Fibroblast of skin of left biceps (primary cell): ENCODE measurements at regions not wholly inside any gene's neighbourhood (a gene's known extent, or its start where the extent isn't known, plus 50 kb on each side); places are given as distances from the start of the nearest gene placed in this dataset.
"Not testable (repeated sequence)": the region's sequence is repeated elsewhere in the genome, so short reads cannot be mapped to it uniquely, and the experiment has no call there.

Experiments
- DNase-seq, 2 experiments: peaks; one replicate each; pipeline ENCODE4 v3.0.0-alpha.2; 2013; ENCODE audit warnings: low read depth in 2 of 2

GRCh38 chr14:55846826-55847446 lies 266.9 kb downstream of the KTN1 start:
- peak in 1 of 2 experiments; percentile 8 for DNase-seq

DNA sequence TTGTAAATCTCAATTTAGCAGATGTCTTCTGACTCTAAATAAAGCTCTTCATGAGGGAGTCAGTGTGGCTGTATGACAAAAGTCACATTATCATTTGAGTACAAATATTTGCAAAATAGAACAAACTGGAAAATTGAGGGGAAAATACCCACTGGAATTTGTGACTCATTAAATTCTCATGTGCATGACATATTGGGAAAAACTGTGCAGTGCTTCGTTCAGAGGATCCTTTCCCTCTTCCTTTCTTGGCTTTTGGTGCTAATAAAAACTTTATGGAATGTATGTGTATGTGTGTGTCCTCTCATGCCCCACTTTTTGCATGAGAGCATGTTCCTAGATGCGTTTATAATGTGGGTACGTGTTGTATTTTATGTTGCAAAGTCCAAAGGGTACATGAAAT lies 267.8 kb downstream of the KTN1 start:
- peak; percentile 53 to 55 for DNase-seq

DNA sequence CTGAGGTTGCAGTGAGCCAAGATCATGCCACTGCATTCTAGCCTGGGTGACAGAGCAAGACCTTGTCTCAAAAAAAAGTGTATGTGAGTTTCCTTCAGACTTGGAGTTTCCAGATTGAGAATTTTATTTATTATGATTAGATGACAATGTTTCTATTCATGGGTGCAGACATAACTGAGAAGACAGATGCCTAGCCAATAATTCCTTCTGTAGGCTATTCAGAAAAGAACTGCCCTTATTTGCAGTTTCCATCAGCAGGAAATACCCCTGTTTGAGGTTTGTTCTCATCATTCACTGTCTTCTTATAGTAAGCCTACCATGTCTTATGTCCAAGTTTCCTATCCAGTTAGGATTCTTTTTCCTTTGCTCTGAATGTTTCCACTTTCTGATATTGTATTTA lies 269.0 kb downstream of the KTN1 start:
- no peak for DNase-seq

- no peak for DNase-seq
Observed at GRCh38 chr14:55849833-55850232, 268.4 kb upstream of the PELI2 start.

DNA sequence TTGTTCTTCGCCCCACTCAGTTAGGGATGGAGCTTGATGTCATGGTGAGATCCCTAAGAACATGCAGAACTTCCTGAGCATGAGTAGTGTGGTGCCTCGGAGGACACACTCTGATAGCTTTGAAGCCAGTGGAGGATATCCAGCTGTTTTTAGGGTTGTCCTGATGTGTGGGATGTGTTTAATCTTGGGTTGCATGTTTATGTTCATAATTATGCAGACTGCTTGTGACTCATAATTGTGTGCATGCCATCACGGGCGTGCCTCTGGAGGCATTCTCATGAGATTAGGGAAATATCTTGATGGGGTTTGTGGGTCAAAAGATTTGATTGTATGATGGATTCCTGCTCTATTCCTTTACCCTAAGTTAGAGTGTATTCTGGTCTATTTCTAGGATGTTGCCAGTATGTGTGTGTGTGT lies 267.4 kb upstream of the PELI2 start:
- DNase-seq, result peak in 1 of 2 experiments; percentile 18

- DNase-seq, result no peak
Observed at GRCh38 chr14:55851301-55851700, 266.9 kb upstream of the PELI2 start.

DNA sequence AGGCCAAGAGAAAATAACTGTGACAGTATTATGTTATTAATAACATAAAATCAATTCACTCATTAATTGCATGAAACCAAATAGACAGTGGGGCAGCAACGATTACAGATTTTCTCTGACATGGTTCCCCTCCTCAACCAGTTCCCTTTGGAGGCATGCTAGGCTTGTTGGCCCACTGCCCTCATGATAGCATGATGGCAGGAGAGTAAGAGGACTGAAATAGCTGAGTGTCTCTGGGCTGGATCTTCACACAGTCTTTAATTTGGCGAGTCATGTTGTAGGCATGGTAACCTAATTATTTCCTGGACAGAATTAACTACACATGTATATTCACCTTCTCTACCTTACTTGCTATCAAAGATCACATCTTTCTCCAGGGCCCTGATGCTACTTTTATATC lies 266.2 kb upstream of the PELI2 start:
- no peak for DNase-seq

DNA sequence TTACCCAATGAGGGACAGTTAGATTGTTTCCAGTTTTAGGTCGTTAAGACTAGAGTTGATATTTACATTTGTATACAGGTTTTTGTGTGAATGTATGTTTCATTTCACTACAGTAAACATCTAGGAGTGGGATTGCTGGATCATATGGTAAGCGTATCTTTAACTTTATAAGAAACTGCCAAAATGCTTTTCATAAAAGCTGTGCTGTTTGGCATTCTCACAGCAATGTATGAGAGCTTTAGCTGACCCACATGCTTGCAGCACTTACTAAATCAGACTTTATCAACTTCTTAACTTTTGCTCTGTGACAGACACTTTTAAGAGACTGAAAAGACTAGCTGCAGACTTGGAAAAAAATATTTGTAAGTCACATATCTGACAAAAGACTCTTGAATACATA lies 262.5 kb upstream of the PELI2 start:
- DNase-seq, result no peak

GRCh38 chr14:55858604-55859003 lies 259.6 kb upstream of the PELI2 start:
- DNase-seq, result no peak

DNA sequence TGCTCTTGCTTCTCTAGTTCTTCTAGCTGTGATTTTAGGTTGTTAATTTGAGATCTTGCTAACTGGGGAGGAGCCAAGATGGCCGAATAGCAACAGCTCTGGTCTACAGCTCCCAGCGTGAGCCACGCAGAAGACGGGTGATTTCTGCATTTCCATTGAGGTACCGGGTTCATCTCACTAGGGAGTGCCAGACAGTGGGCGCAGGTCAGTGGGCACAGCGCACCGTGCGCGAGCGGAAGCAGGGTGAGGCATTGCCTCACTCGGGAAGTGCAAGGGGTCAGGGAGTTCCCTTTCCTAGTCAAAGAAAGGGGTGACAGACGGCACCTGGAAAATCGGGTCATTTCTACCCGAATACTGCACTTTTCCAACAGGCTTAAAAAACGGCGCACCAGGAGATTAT lies 256.6 kb upstream of the PELI2 start:
- not testable (repeated sequence) for DNase-seq

DNA sequence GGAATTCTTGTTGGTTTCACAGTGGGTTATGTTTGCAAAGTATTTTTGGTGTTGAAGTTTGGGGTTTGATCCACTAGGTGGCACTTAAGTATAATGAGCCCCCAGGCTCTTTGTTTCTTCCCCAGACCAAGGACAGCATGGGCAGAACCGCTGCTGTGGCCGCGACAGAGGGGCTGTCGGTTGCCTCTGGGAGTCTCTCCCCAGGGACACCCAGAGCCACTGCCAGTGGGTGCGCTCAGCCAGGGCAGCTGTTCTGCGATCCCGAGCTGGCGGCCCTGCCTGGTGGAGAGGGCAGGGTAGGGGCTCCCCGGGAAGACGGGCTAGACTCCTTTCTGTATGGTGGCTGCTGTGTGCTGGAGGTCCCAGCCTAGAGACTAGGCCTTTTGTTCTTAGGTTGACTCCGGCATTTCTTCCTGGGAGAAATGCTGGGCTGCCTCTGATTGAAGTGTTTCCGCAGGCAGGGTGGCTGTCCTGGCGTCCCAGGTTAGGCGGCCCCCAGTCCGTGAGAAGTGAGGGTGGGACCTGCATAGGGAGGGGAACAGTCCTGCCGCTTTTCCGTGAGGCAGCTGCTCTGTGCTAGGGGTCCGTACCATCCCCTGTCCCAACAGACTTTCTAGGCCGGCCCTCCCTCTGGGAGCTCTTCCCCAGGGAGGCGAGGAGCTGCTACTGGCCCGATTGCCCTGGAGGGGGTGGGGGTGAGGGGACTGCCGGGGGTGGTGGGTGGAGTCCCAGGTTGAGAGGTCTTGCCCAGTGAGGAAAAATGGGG lies 253.1 kb upstream of the PELI2 start:
- DNase-seq, result no peak

GRCh38 chr14:55867311-55867710 lies 250.9 kb upstream of the PELI2 start:
- no peak for DNase-seq

DNA sequence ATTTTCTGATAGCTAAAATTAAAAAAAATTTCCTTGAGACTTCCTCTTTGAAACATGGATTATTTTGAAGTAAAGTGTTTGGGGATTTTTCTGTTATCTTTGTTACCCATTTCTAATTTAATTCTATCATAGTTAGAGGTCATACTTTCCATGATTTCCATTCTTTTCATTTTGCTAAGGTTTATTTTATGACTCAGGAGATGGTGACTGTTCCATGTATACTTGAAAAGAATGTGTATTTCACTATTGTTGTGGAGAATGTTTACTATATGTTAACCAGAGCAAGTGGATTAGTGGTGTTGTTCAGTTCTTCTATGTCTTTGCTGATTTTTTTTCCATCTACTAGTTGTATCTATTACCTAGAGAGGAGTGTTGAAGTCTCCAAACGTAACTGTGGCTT lies 250.5 kb upstream of the PELI2 start:
- no peak for DNase-seq

GRCh38 chr14:55869397-55870049 lies 248.7 kb upstream of the PELI2 start:
- no peak for DNase-seq

DNA sequence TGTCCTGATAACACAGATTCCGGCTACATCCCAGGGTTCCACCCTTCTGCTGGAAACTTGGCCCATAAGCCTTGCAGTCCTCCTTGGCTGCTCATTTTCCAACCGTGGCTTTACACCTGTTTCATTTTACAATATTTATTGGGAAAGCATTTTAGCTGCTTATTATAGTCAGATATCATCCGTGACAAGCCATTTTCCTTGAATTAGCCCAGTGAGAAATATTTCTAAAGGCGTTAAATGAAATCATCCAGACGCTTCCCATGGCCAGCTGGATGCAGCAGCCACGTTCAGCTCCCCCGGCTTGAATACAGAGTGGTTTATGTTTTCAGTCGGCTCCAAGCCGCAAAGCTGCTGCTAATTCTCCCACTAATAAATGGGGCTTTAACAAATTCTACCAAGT lies 245.0 kb upstream of the PELI2 start:
- no peak for DNase-seq

- DNase-seq, result no peak
Observed at GRCh38 chr14:55874785-55875184, 243.4 kb upstream of the PELI2 start.

DNA sequence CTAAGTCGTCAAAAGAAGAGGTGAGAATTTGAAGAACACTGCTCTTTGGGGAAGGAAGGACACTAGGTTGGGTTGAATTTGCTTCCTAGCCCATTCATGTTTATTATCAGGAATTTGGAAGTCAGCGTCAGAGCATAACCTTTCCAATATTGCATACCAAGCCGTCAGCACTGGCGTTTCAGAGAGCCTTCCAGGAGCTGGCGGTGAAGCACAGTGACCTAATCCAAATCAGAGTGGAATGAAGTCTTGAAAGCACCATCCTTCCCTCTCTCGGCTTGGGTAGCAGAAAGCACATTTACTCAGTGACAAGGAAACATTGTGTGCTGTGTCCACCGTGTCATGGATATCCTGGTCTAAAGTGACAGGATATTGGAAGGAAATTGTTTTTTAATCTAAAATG lies 240.3 kb upstream of the PELI2 start:
- no peak for DNase-seq

DNA sequence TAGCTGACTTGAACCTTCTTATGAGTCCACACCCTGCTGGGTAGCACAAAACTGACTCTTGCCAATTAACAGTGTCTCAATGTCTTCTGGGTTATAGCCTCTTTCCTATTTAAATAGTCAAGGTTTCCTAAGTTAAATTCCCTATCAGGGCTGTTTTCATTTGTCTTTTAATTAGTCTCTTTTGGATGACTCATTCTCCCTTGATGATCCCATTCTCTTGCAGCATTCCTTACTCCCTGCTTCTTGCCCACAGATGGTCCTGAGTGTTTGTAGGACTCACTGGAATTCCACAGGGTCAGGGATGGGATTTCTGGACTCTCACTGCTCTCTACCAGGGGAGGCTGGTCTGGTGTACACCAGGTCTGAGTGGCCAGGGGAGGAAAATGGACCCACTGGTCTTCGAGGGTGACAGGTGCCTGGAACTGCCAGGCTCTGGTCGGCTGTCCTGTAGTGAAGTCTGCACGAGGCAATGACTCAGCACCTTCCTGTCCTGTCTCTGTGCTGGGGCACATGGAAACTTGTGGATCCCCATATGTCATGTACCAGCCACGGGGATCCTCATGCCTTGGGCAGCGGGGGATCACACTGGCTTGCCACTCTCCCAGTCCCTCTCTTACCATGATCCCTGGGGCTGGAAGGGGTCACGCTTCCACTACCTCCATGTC lies 236.5 kb upstream of the PELI2 start:
- DNase-seq, result no peak

DNA sequence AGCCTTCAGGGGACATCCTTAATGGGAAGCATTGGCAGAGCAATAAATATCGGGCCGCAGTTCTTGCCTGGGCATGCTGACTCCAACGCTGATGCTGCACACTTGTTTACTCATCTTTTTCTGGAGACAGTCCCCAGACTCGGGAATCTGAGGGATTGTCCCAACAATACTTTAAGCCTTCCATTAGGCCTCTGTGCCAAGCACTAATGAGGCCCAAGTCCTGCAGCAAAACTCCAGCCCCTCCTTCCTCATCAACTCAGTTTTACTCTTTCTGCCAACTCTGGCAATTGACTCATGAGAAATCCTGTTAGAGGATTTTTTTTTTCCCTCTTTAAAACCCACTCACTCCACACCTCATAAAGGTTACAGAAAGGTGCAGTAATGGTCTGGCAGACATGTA lies 233.4 kb upstream of the PELI2 start:
- DNase-seq, result no peak

DNA sequence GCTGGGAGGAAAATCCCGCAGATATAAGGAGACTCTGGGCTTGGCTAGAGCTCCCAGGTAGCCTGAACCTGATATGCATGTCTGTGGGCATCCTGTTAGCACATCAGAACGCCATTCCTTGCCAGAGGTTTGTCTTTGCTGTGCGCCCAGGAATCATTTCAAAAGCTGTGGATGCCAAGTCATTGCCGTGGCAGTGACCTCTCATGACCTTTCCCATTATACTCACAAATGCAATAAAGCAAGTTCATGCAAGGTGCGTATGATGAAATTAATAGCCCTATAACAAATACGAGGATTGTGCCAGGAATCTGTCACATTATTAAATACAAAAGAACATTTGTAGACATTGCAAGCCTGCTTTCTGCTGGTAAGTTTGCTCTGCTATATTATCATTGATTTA lies 229.1 kb upstream of the PELI2 start:
- no peak for DNase-seq

- no peak for DNase-seq
Observed at GRCh38 chr14:55891692-55892091, 226.5 kb upstream of the PELI2 start.

GRCh38 chr14:55892906-55893305 lies 225.3 kb upstream of the PELI2 start:
- no peak for DNase-seq

DNA sequence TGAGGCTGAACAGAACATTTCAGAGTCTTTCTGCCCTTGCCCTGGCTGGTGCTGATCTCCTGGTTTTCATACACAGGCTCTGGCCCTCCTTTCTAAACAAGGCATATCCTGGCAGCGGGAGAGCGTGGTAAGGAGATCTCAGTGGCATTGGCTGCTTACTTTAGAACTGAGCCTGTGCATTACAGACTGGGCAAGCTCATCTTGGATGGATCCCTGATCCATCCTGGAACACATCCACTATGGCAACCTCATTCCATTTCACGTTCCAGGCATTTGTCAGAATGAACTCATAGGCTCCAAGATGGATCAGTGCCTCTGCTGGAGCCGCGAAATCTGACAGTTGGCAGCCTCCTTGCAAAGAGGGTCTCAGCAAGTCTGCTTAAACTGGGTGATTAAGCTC lies 224.5 kb upstream of the PELI2 start:
- no peak for DNase-seq
